ENCODE measurements at regions not wholly inside any gene's neighbourhood (a gene's known extent, or its start where the extent isn't known, plus 50 kb on each side); places are given as distances from the start of the nearest gene placed in this dataset.
A peak's percentile ranks its signal among the peaks of the same experiment; 100 is the strongest.

- DNase-seq, result no peak
- Histone ChIP-seq H3K4me3 (peak overlapping the region in 2 of 4 donors; percentile 11 to 56), H3K36me3 (no peaks in the 10 kb centered on the region), H3K27me3 (peaks cover 0 to 42% (median 0%) of the 10 kb centered on the region in 4 donors), H3K9me3 (peaks cover 0 to 5% (median 0%) of the 10 kb centered on the region in 3 donors), H3K4me1 (peaks cover 0 to 15% (median 0%) of the 10 kb centered on the region in 3 donors), H3K27ac (no peak overlapping the region)
- intact Hi-C loops (cut with DNase I), result no loop called here
- TF ChIP-seq POLR2A (IDR thresholded peaks at IDR 0.05) (no peak), CTCF (IDR thresholded peaks at IDR 0.05) (peak; percentile 72 to 91 (median 76))
- 16 to 17% methylated on average over 18 to 25 of the region's 25 CpGs for WGBS, 2 donors
Measured at GRCh38 chr11:123261345-123262106, 66.5 kb upstream of the CLMP start.

GRCh38 chr11:123260511-123261211, 65.6 kb upstream of the CLMP start:
- H3K9me3 ChIP-seq, result peaks cover 0 to 5% (median 0%) of the 10 kb centered on the region in 3 donors
- H3K36me3 ChIP-seq, result no peaks in the 10 kb centered on the region
- DNase-seq, result no peak
- TF ChIP-seq CTCF (IDR thresholded peaks at IDR 0.05) (no peak), POLR2A (IDR thresholded peaks at IDR 0.05) (no peak)
- intact Hi-C loops (cut with DNase I), result no loop called here
- whole genome bisulfite sequencing, 2 donors, result 53 to 66% methylated on average over 3 to 4 of the region's 4 CpGs
- H3K27ac ChIP-seq, result no peak overlapping the region
- no peak overlapping the region for H3K4me3 ChIP-seq
- peaks cover 0 to 15% (median 0%) of the 10 kb centered on the region in 3 donors for H3K4me1 ChIP-seq
- peaks cover 0 to 49% (median 0%) of the 10 kb centered on the region in 4 donors for H3K27me3 ChIP-seq

GRCh38 chr11:123258877-123259276, 63.8 kb upstream of the CLMP start:
- 36 to 100% methylated on average over 1 of the region's 2 CpGs for WGBS, 2 donors
- H3K4me3 ChIP-seq, result no peak overlapping the region
- intact Hi-C loops (cut with DNase I), result no loop called here
- no peak overlapping the region for H3K27ac ChIP-seq
- H3K27me3 ChIP-seq, result peaks cover 0 to 34% (median 0%) of the 10 kb centered on the region in 4 donors
- no peak for TF ChIP-seq CTCF (IDR thresholded peaks at IDR 0.05)
- TF ChIP-seq POLR2A (IDR thresholded peaks at IDR 0.05), result no peak
- DNase-seq, result no peak
- no peaks in the 10 kb centered on the region for H3K36me3 ChIP-seq
- peaks cover 0 to 15% (median 0%) of the 10 kb centered on the region in 3 donors for H3K4me1 ChIP-seq
- H3K9me3 ChIP-seq, result peaks cover 0 to 5% (median 0%) of the 10 kb centered on the region in 3 donors

- Histone ChIP-seq H3K36me3 (no peaks in the 10 kb centered on the region), H3K27ac (no peak overlapping the region), H3K4me3 (no peak overlapping the region), H3K27me3 (peaks cover 0 to 20% (median 0%) of the 10 kb centered on the region in 4 donors), H3K9me3 (peaks cover 0 to 5% (median 0%) of the 10 kb centered on the region in 3 donors), H3K4me1 (peaks cover 0 to 15% (median 0%) of the 10 kb centered on the region in 3 donors)
- TF ChIP-seq POLR2A (IDR thresholded peaks at IDR 0.05) (no peak), CTCF (IDR thresholded peaks at IDR 0.05) (no peak)
- intact Hi-C loops (cut with DNase I), result no loop called here
- WGBS, 2 donors, result 86 to 94% methylated on average over 5 of the region's 5 CpGs
- DNase-seq, result no peak
Measured at GRCh38 chr11:123257370-123257769, 62.3 kb upstream of the CLMP start.

GRCh38 chr11:123255909-123256308, 60.9 kb upstream of the CLMP start:
- no peaks in the 10 kb centered on the region for H3K36me3 ChIP-seq
- H3K9me3 ChIP-seq, result peaks cover 0 to 5% (median 0%) of the 10 kb centered on the region in 3 donors
- H3K4me1 ChIP-seq, result peaks cover 0 to 3% (median 0%) of the 10 kb centered on the region in 3 donors
- H3K27me3 ChIP-seq, result peaks cover 0 to 20% (median 0%) of the 10 kb centered on the region in 4 donors
- TF ChIP-seq POLR2A (IDR thresholded peaks at IDR 0.05) (no peak), CTCF (IDR thresholded peaks at IDR 0.05) (no peak)
- DNase-seq, result no peak
- 28 to 37% methylated on average over 8 of the region's 8 CpGs for WGBS, 2 donors
- no peak overlapping the region for H3K27ac ChIP-seq
- no peak overlapping the region for H3K4me3 ChIP-seq
- intact Hi-C loops (cut with DNase I), result no loop called here

Measured in esophagus squamous epithelium (tissue), 5 donors.